CD4-positive, alpha-beta T cell (primary cell): ENCODE measurements at regions not wholly inside any gene's neighbourhood (a gene's known extent, or its start where the extent isn't known, plus 50 kb on each side); places are given as distances from the start of the nearest gene placed in this dataset.

Experiments
- ATAC-seq: fragments of 200-7000 bp; cut with Tn5 transposase; one replicate; pipeline ENCODE4 v1.10.0; 2022; ENCODE audit warnings: mild to moderate bottlenecking; ENCODE audit not compliant: poor library complexity
- CTCF ChIA-PET: fragments of 350-600 bp; sonication (Branson Sonifier 250); formaldehyde crosslinking; loops from one replicate; lab custom pipeline; 2021; ENCODE audit warnings: antibody characterized with exemption, inconsistent platforms; lab: Charles Lee
- POLR2A ChIA-PET: fragments of 350-600 bp; sonication (Branson Sonifier 250); formaldehyde crosslinking; loops from one replicate; lab custom pipeline; 2021; ENCODE audit warnings: antibody characterized with exemption, inconsistent platforms; lab: Charles Lee
- DNase-seq, 14 experiments: peaks; one replicate each; pipeline ENCODE4 v3.0.0-alpha.2; 2013 to 2020; ENCODE audit warnings: mixed read lengths in 2 of 14
- H3K27ac ChIP-seq, 2 donors: one replicate each; pipeline versions ENCODE4 v1.5.1 to v1.7.0; 2013; ENCODE audit warnings: low read length in 2 of 2, low read depth in 1 of 2, mild to moderate bottlenecking in 1 of 2
- H3K27me3 ChIP-seq, 2 experiments: 1 replicate in 1 of 2; 2 replicates in 1 of 2; pipeline versions ENCODE4 v1.6.1 to v1.7.0; 2013; ENCODE audit warnings: low read length in 2 of 2, control low read depth in 1 of 2, mild to moderate bottlenecking in 1 of 2, moderate library complexity in 1 of 2; ENCODE audit not compliant: insufficient read depth in 2 of 2, control insufficient read depth in 1 of 2
- H3K36me3 ChIP-seq: one replicate; pipeline ENCODE4 v1.6.1; 2013; ENCODE audit warnings: low read length, control low read depth; ENCODE audit not compliant: insufficient read depth
- H3K4me1 ChIP-seq: one replicate; pipeline ENCODE4 v1.6.1; 2013; ENCODE audit warnings: low read length, control low read depth; ENCODE audit not compliant: insufficient read depth
- H3K4me3 ChIP-seq: one replicate; pipeline ENCODE4 v1.5.1; 2013; ENCODE audit warnings: mild to moderate bottlenecking, low read length, moderate library complexity
- H3K9me3 ChIP-seq, 2 experiments: 1 replicate in 1 of 2; 2 replicates in 1 of 2; pipeline versions ENCODE4 v1.6.1 to v1.7.0; 2013; ENCODE audit warnings: low read length in 2 of 2, mild to moderate bottlenecking in 2 of 2, control low read depth in 1 of 2, moderate library complexity in 1 of 2; ENCODE audit not compliant: control insufficient read depth in 1 of 2, insufficient read depth in 1 of 2
- H3K27ac Mint-ChIP-seq: one replicate; pipeline ENCODE4 v1.8.0; 2020; ENCODE audit warnings: mixed read lengths
- H3K27me3 Mint-ChIP-seq: one replicate; pipeline ENCODE4 v1.8.0; 2021; ENCODE audit warnings: mixed read lengths
- H3K36me3 Mint-ChIP-seq: one replicate; pipeline ENCODE4 v1.8.0; 2021; ENCODE audit warnings: low read depth, mixed read lengths
- H3K4me1 Mint-ChIP-seq: one replicate; pipeline ENCODE4 v1.8.0; 2021; ENCODE audit warnings: low read depth, mixed read lengths
- H3K4me3 Mint-ChIP-seq: one replicate; pipeline ENCODE4 v1.8.0; 2020; ENCODE audit warnings: mild to moderate bottlenecking, mixed read lengths
- H3K9me3 Mint-ChIP-seq: one replicate; pipeline ENCODE4 v1.8.0; 2020; ENCODE audit warnings: mixed read lengths
- intact Hi-C, 2 experiments: fragments of 100-400 bp; cut with DNase I in 1 of 2; cut with micrococcal nuclease in 1 of 2; formaldehyde crosslinking; loops; one replicate each; pipeline versions ENCODE4 v1.15.1 to v1.9.0; 2023 to 2025; cut with DNase I, micrococcal nuclease
- TF ChIP-seq, protein P1 (sequence below): fragments of 200-600 bp; IDR thresholded peaks from one replicate; pipeline ENCODE4 v1.8.0; 2022; ENCODE audit warnings: antibody characterized with exemption, mild to moderate bottlenecking

DNA sequence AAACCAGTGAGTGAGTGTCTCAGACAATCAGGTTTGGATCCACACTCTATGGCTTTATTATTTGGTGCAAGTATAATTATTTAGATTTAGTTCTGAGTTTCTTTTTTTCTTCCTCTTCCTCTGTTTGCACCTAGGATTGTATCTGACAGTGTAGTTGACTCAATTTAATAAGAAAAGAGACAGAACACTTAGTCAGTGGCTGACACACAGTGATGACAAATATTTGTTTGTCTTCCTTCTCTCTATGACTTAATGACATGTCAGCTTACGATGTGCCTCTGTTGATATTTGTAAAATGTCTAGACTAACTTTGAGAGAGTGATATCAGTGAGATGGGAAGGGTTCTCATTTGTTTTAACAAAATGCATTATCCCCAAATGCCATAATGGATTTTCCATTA is 129.5 kb upstream of the SLC10A2 start:
- ATAC-seq = no peak
- Histone ChIP-seq H3K4me3 (no peak overlapping the region), H3K4me1 (no peaks in the 10 kb centered on the region), H3K36me3 (no peaks in the 10 kb centered on the region), H3K9me3 (peaks cover 0 to 5% of the 10 kb centered on the region in 2 experiments), H3K27ac (no peak overlapping the region), H3K27me3 (no peaks in the 10 kb centered on the region)
- CTCF ChIA-PET = no interaction called here
- POLR2A ChIA-PET = no interaction called here
- H3K4me3 Mint-ChIP-seq = no peak overlapping the region
- TF ChIP-seq, protein P1, sequence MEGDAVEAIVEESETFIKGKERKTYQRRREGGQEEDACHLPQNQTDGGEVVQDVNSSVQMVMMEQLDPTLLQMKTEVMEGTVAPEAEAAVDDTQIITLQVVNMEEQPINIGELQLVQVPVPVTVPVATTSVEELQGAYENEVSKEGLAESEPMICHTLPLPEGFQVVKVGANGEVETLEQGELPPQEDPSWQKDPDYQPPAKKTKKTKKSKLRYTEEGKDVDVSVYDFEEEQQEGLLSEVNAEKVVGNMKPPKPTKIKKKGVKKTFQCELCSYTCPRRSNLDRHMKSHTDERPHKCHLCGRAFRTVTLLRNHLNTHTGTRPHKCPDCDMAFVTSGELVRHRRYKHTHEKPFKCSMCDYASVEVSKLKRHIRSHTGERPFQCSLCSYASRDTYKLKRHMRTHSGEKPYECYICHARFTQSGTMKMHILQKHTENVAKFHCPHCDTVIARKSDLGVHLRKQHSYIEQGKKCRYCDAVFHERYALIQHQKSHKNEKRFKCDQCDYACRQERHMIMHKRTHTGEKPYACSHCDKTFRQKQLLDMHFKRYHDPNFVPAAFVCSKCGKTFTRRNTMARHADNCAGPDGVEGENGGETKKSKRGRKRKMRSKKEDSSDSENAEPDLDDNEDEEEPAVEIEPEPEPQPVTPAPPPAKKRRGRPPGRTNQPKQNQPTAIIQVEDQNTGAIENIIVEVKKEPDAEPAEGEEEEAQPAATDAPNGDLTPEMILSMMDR = no peak
- intact Hi-C loops = no loop called here
- no peaks in the 10 kb centered on the region for H3K4me1 Mint-ChIP-seq
- DNase-seq = no peak
- no peaks in the 10 kb centered on the region for H3K36me3 Mint-ChIP-seq
- peaks cover 7% of the 10 kb centered on the region for H3K9me3 Mint-ChIP-seq
- H3K27me3 Mint-ChIP-seq = peaks cover 5% of the 10 kb centered on the region
- H3K27ac Mint-ChIP-seq = no peak overlapping the region

DNA sequence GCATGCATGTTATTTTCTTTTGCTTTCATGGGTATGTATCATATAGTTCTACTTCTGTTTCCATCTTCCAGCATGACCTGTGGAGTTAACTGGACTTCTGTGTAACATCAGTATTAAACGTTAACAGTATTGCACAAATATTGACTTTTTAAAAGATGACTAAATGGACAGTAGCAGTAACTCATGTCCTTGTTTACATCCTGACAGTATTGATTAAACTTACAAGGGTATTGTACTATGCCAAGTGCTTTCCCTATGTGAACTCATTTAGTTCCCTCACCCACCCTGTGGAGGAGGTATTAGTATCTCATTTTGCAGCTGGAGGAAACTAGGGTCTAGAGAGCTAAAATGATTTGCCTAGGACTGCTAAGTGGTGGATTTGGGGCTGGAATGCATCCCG is 128.7 kb upstream of the SLC10A2 start:
- no peak overlapping the region for H3K4me3 ChIP-seq
- intact Hi-C loops = no loop called here
- CTCF ChIA-PET = no interaction called here
- H3K4me1 ChIP-seq = no peaks in the 10 kb centered on the region
- H3K27ac ChIP-seq = no peak overlapping the region
- Mint-ChIP-seq H3K36me3 (no peaks in the 10 kb centered on the region), H3K9me3 (peaks cover 4% of the 10 kb centered on the region), H3K27ac (no peak overlapping the region), H3K4me1 (no peaks in the 10 kb centered on the region), H3K27me3 (peaks cover 12% of the 10 kb centered on the region), H3K4me3 (no peak overlapping the region)
- H3K9me3 ChIP-seq = peaks cover 0 to 5% of the 10 kb centered on the region in 2 experiments
- no peak for DNase-seq
- POLR2A ChIA-PET = no interaction called here
- H3K36me3 ChIP-seq = no peaks in the 10 kb centered on the region
- ATAC-seq = no peak
- TF ChIP-seq, protein P1 = no peak
- H3K27me3 ChIP-seq = no peaks in the 10 kb centered on the region

DNA sequence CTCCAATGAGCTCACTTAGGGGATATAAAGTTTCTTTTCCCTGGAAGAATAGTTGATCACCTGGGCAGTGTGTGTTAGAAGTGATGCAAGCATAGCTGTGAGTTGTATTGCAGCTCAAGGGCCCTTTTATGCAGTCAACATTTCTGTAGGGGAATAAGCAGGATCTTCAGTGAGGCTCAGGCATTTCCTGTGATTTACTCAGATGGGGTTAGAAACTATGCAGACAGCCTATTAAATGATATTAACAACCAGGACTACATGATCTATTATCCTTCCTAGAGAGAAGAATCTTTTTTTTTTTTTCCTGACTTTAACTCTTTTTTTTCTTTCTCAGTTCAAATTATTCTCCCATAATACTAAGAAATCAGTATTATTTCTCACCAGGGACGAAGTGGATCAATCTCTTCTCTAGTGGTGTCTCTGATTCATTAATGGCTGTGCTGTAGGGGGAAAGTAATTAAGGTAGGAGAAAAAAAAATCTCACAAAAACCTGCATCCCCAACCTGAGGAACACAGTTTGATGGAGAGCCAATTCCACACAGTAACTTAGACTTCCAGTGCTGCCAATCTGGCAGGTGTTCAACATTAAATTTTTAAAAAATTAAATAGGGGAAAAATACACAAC is 126.4 kb upstream of the SLC10A2 start:
- ATAC-seq (no peak), DNase-seq (no peak)
- intact Hi-C loops = no loop called here
- ChIA-PET POLR2A (no interaction called here), CTCF (no interaction called here)
- Mint-ChIP-seq H3K9me3 (peaks cover 3% of the 10 kb centered on the region), H3K36me3 (no peaks in the 10 kb centered on the region), H3K4me1 (no peaks in the 10 kb centered on the region), H3K27ac (no peak overlapping the region), H3K4me3 (no peak overlapping the region), H3K27me3 (peaks cover 13% of the 10 kb centered on the region)
- no peaks in the 10 kb centered on the region for H3K36me3 ChIP-seq
- H3K27ac ChIP-seq = no peak overlapping the region
- TF ChIP-seq, protein P1 = no peak
- no peak overlapping the region for H3K4me3 ChIP-seq
- no peaks in the 10 kb centered on the region for H3K27me3 ChIP-seq
- H3K9me3 ChIP-seq = no peaks in the 10 kb centered on the region
- no peaks in the 10 kb centered on the region for H3K4me1 ChIP-seq
